ENCODE measurements at regions not wholly inside any gene's neighbourhood (a gene's known extent, or its start where the extent isn't known, plus 50 kb on each side); places are given as distances from the start of the nearest gene placed in this dataset.

DNA sequence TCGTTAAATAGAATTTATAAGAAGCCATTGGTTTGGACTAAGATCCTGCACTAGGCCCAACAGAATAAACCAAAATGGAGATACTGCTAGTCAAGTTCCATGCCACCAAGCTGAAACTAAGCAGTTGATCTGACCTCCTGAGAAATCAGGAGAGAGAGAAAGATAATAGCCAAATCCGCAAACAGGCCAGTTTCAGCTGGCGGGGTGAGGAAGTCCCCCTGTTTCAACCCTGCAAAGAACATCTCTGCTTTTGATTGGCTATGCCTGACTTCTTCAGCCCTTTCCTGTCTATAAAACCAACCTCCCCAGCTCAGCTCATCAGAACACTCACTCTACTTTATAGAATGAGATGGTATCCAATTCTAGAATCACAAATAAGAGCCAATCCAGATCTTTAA lies 543.3 kb upstream of the ID2 start:
- TF ChIP-seq EZH2phosphoT487 (IDR thresholded peaks at IDR 0.05; ENCODE audit: borderline replicate concordance): no peak
- TF ChIP-seq EZH2 (IDR thresholded peaks at IDR 0.05): no peak
- TF ChIP-seq POLR2A (IDR thresholded peaks at IDR 0.05; ENCODE audit: borderline replicate concordance, extremely low read depth, insufficient read depth, insufficient read length): no peak
- no peak for TF ChIP-seq FOSL1 (IDR thresholded peaks at IDR 0.05; ENCODE audit: low read depth)
- TF ChIP-seq SIN3A (IDR thresholded peaks at IDR 0.05; ENCODE audit: low read depth): no peak
